OCI-LY3 (cell line): ENCODE measurements at regions not wholly inside any gene's neighbourhood (a gene's known extent, or its start where the extent isn't known, plus 50 kb on each side); places are given as distances from the start of the nearest gene placed in this dataset.

Source experiments
- EZH2phosphoT487 ChIP-seq: fragments of 200-600 bp; shearing (Covaris generic); IDR thresholded peaks from 2 replicates; pipeline ENCODE4 v1.6.1; 2018; ENCODE audit warnings: antibody characterized with exemption, mixed run types, low read depth
- TF ChIP-seq, protein P1 (sequence below): fragments of 200-600, 300-600 bp; sonication (generic); IDR thresholded peaks from 2 replicates; pipeline ENCODE4 v1.5.1; 2014; ENCODE audit warnings: antibody characterized with exemption, low read length, low read depth

DNA sequence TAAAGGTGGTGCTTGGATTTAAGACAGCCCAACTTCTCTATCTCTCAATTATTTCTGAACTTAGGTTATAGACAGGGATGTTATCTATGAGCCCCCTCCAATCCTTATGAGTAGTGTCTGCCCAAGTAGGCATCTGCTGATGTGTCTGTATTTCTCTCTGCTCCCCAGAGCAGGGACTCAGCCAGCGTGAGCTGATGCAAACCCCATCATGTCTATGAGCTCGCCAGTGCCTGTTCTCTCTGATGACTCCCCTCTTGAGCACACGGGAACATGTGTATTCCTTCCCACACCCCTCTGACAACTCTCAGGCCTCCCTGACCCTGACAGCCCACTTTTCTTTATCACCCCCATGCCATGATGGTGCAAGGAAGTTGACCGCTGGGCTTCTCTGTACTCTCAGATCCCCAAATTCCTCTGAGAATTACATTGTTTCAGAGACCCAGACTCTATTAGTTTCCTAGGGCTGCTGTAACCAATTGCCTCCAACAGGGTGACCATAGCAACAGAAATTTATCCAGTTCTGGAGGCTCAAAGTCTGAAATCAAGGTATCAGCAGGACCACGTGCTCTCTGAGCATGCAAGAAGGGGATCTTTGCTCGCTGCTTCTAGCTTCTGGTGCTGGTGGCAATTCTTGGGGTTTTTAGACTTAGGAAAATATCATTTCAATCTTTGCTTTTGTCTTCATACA lies 73.5 kb upstream of the ST8SIA2 start:
- TF ChIP-seq, protein P1, sequence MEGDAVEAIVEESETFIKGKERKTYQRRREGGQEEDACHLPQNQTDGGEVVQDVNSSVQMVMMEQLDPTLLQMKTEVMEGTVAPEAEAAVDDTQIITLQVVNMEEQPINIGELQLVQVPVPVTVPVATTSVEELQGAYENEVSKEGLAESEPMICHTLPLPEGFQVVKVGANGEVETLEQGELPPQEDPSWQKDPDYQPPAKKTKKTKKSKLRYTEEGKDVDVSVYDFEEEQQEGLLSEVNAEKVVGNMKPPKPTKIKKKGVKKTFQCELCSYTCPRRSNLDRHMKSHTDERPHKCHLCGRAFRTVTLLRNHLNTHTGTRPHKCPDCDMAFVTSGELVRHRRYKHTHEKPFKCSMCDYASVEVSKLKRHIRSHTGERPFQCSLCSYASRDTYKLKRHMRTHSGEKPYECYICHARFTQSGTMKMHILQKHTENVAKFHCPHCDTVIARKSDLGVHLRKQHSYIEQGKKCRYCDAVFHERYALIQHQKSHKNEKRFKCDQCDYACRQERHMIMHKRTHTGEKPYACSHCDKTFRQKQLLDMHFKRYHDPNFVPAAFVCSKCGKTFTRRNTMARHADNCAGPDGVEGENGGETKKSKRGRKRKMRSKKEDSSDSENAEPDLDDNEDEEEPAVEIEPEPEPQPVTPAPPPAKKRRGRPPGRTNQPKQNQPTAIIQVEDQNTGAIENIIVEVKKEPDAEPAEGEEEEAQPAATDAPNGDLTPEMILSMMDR, result no peak
- TF ChIP-seq EZH2phosphoT487, result no peak
